ENCODE measurements at regions not wholly inside any gene's neighbourhood (a gene's known extent, or its start where the extent isn't known, plus 50 kb on each side); places are given as distances from the start of the nearest gene placed in this dataset.

- 83% methylated on average over 3 of the region's 3 CpGs for WGBS (ENCODE audit: insufficient coverage, insufficient replicate concordance, low lambda C conversion rate, missing lambda C conversion rate)
- FAIRE-seq (no peak), DNase-seq (ENCODE audit: low read depth, low spot score) (no peak), ATAC-seq (no peak)
- no peak overlapping the region for H2AFZ ChIP-seq (ENCODE audit: control insufficient read depth, low read depth, low read length)
- H3K27me3 ChIP-seq (replicated peaks in 1 of 2; ENCODE audit: control insufficient read depth in 2 of 2, insufficient read depth in 2 of 2, low read length in 1 of 2), result no peaks in the 10 kb centered on the region
- intact Hi-C loops (cut with micrococcal nuclease; ENCODE audit: unreplicated experiment) (no loop called here), in situ Hi-C loops (cut with MboI) (no loop called here)
- no peak overlapping the region for H3K9ac ChIP-seq (ENCODE audit: control insufficient read depth, insufficient read depth, low read length)
- H3K4me2 ChIP-seq (ENCODE audit: control insufficient read depth, insufficient read depth), result no peak overlapping the region
- no peak overlapping the region for H3K27ac ChIP-seq (ENCODE audit: control insufficient read depth, insufficient read depth)
- no TSS peak for BruUV-seq (replicated peaks)
- ChIA-PET SMC1A (ENCODE audit: uncharacterized antibody, unreplicated experiment) (no interaction called here), RAD21 (ENCODE audit: unreplicated experiment) (no interaction called here), POLR2A (no interaction called here), CTCF (no interaction called here)
- H3K79me2 ChIP-seq (ENCODE audit: control insufficient read depth, insufficient read depth, low read length), result no peaks in the 10 kb centered on the region
- no peaks in the 10 kb centered on the region for H4K20me1 ChIP-seq (ENCODE audit: control insufficient read depth, insufficient read depth)
- H3K4me1 ChIP-seq (ENCODE audit: control insufficient read depth, insufficient read depth, low read length), result no peaks in the 10 kb centered on the region
- no peaks in the 10 kb centered on the region for H3K36me3 ChIP-seq (ENCODE audit: control insufficient read depth in 2 of 2, insufficient read depth in 2 of 2, low read length in 1 of 2)
- no peaks in the 10 kb centered on the region for H3K9me3 ChIP-seq (replicated peaks; ENCODE audit: control insufficient read depth, insufficient read depth, low read length)
- H3K4me3 ChIP-seq, result no peak overlapping the region
- TF ChIP-seq RUNX3 (IDR thresholded peaks at IDR 0.05; ENCODE audit: low read length), result no peak
- TF ChIP-seq BCLAF1 (IDR thresholded peaks at IDR 0.05), result no peak
- no peak for TF ChIP-seq JUND (IDR thresholded peaks at IDR 0.05; ENCODE audit: low read depth, low read length)
- TF ChIP-seq, protein P1, sequence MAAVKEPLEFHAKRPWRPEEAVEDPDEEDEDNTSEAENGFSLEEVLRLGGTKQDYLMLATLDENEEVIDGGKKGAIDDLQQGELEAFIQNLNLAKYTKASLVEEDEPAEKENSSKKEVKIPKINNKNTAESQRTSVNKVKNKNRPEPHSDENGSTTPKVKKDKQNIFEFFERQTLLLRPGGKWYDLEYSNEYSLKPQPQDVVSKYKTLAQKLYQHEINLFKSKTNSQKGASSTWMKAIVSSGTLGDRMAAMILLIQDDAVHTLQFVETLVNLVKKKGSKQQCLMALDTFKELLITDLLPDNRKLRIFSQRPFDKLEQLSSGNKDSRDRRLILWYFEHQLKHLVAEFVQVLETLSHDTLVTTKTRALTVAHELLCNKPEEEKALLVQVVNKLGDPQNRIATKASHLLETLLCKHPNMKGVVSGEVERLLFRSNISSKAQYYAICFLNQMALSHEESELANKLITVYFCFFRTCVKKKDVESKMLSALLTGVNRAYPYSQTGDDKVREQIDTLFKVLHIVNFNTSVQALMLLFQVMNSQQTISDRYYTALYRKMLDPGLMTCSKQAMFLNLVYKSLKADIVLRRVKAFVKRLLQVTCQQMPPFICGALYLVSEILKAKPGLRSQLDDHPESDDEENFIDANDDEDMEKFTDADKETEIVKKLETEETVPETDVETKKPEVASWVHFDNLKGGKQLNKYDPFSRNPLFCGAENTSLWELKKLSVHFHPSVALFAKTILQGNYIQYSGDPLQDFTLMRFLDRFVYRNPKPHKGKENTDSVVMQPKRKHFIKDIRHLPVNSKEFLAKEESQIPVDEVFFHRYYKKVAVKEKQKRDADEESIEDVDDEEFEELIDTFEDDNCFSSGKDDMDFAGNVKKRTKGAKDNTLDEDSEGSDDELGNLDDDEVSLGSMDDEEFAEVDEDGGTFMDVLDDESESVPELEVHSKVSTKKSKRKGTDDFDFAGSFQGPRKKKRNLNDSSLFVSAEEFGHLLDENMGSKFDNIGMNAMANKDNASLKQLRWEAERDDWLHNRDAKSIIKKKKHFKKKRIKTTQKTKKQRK (IDR thresholded peaks at IDR 0.05; ENCODE audit: low read depth, low read length), result no peak
- no peak for TF ChIP-seq MYB (IDR thresholded peaks at IDR 0.05; ENCODE audit: borderline replicate concordance, low read depth, low read length)
- no peak for TF ChIP-seq SMAD1 (IDR thresholded peaks at IDR 0.05; ENCODE audit: low read depth, partially characterized antibody)
- no peak for TF ChIP-seq CTCF (IDR thresholded peaks at IDR 0.05 in 2 of 3, conservative IDR thresholded peaks at IDR 0.05 in 1 of 3; ENCODE audit: control insufficient read depth in 2 of 3, extremely low read depth in 1 of 3, insufficient read depth in 1 of 3, low read depth in 3 of 3, low read length in 3 of 3)
- no peak for TF ChIP-seq MXI1 (IDR thresholded peaks at IDR 0.05; ENCODE audit: low read depth, low read length)
- no peak for TF ChIP-seq CHD1 (IDR thresholded peaks at IDR 0.05; ENCODE audit: low read depth, low read length)
- no peak for TF ChIP-seq STAT3 (IDR thresholded peaks at IDR 0.05; ENCODE audit: low read depth, low read length)
- TF ChIP-seq MTA3 (IDR thresholded peaks at IDR 0.05; ENCODE audit: borderline replicate concordance, low read length), result no peak
- TF ChIP-seq CREM (IDR thresholded peaks at IDR 0.05; ENCODE audit: low read depth), result no peak
- TF ChIP-seq EZH2 (IDR thresholded peaks at IDR 0.05; ENCODE audit: borderline replicate concordance, control insufficient read depth, low read depth, low read length), result no peak
- TF ChIP-seq, protein P2, sequence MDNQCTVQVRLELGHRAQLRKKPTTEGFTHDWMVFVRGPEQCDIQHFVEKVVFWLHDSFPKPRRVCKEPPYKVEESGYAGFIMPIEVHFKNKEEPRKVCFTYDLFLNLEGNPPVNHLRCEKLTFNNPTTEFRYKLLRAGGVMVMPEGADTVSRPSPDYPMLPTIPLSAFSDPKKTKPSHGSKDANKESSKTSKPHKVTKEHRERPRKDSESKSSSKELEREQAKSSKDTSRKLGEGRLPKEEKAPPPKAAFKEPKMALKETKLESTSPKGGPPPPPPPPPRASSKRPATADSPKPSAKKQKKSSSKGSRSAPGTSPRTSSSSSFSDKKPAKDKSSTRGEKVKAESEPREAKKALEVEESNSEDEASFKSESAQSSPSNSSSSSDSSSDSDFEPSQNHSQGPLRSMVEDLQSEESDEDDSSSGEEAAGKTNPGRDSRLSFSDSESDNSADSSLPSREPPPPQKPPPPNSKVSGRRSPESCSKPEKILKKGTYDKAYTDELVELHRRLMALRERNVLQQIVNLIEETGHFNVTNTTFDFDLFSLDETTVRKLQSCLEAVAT (IDR thresholded peaks at IDR 0.05), result no peak
Measured at GRCh38 chr7:12831024-12831423, 143.6 kb downstream of the ARL4A start.

Measured in GM12878 (cell line).